Trophoblast cell (in vitro differentiated cells and primary cell): ENCODE measurements at regions not wholly inside any gene's neighbourhood (a gene's known extent, or its start where the extent isn't known, plus 50 kb on each side); places are given as distances from the start of the nearest gene placed in this dataset.

Experiments used
- DNase-seq, 2 donors: peaks; one replicate each; pipeline ENCODE4 v3.0.0-alpha.2; 2016
- H2AFZ ChIP-seq: 2 replicates; pipeline ENCODE4 v1.6.1; 2013; ENCODE audit warnings: low read length, moderate library complexity, mild to moderate bottlenecking; ENCODE audit not compliant: insufficient read depth, poor library complexity
- H2AK5ac ChIP-seq: 2 replicates; pipeline ENCODE4 v1.6.1; 2013; ENCODE audit warnings: mild to moderate bottlenecking, low read length
- H2BK120ac ChIP-seq: 2 replicates; pipeline ENCODE4 v1.6.1; 2013; ENCODE audit warnings: low read length, mild to moderate bottlenecking, moderate library complexity; ENCODE audit not compliant: insufficient read depth, poor library complexity
- H2BK12ac ChIP-seq: 2 replicates; pipeline ENCODE4 v1.6.1; 2013; ENCODE audit warnings: mild to moderate bottlenecking, low read length, moderate library complexity
- H2BK5ac ChIP-seq: 2 replicates; pipeline ENCODE4 v1.6.1; 2013; ENCODE audit warnings: low read length, low read depth, moderate library complexity, mild to moderate bottlenecking; ENCODE audit not compliant: poor library complexity
- H3K14ac ChIP-seq: 2 replicates; pipeline ENCODE4 v1.6.1; 2013; ENCODE audit warnings: mild to moderate bottlenecking, low read length
- H3K18ac ChIP-seq: 2 replicates; pipeline ENCODE4 v1.6.1; 2013; ENCODE audit warnings: mild to moderate bottlenecking, low read length
- H3K23ac ChIP-seq: 2 replicates; pipeline ENCODE4 v1.6.1; 2013; ENCODE audit warnings: low read length
- H3K27ac ChIP-seq: 2 replicates; pipeline ENCODE4 v1.5.1; 2013; ENCODE audit warnings: low read depth, mild to moderate bottlenecking, inconsistent platforms, low read length, moderate library complexity
- H3K27me3 ChIP-seq: 2 replicates; pipeline ENCODE4 v1.6.1; 2013; ENCODE audit warnings: inconsistent platforms, mild to moderate bottlenecking, low read length, moderate library complexity; ENCODE audit not compliant: insufficient read depth
- H3K36me3 ChIP-seq, 2 experiments: 1 replicate in 1 of 2; 2 replicates in 1 of 2; pipeline ENCODE4 v1.6.1; 2013; ENCODE audit warnings: low read length in 2 of 2, mild to moderate bottlenecking in 2 of 2, moderate library complexity in 1 of 2; ENCODE audit not compliant: insufficient read depth in 2 of 2, control insufficient read depth in 1 of 2
- H3K4ac ChIP-seq: 2 replicates; pipeline ENCODE4 v1.6.1; 2013; ENCODE audit warnings: low read depth, mild to moderate bottlenecking, low read length, moderate library complexity
- H3K4me1 ChIP-seq, 2 experiments: 1 replicate in 1 of 2; 2 replicates in 1 of 2; pipeline ENCODE4 v1.6.1; 2013; ENCODE audit warnings: low read length in 2 of 2, mild to moderate bottlenecking in 2 of 2, moderate library complexity in 1 of 2; ENCODE audit not compliant: insufficient read depth in 2 of 2, control insufficient read depth in 1 of 2
- H3K4me2 ChIP-seq: 2 replicates; pipeline ENCODE4 v1.6.1; 2013; ENCODE audit warnings: inconsistent platforms, mild to moderate bottlenecking, low read length, moderate library complexity
- H3K4me3 ChIP-seq: 2 replicates; pipeline ENCODE4 v1.5.1; 2013; ENCODE audit warnings: mild to moderate bottlenecking, low read depth, low read length, inconsistent platforms
- H3K79me1 ChIP-seq: one replicate; pipeline ENCODE4 v1.6.1; 2013; ENCODE audit warnings: low read length
- H3K79me2 ChIP-seq: 2 replicates; pipeline ENCODE4 v1.6.1; 2013; ENCODE audit warnings: low read length, mild to moderate bottlenecking; ENCODE audit not compliant: control insufficient read depth, insufficient read depth, poor library complexity
- H3K9ac ChIP-seq: 2 replicates; pipeline ENCODE4 v1.6.1; 2013; ENCODE audit warnings: mild to moderate bottlenecking, low read length
- H3K9me3 ChIP-seq: 2 replicates; pipeline ENCODE4 v1.6.1; 2013; ENCODE audit warnings: low read depth, mild to moderate bottlenecking, control low read depth, inconsistent platforms, low read length; ENCODE audit not compliant: insufficient read depth
- H4K12ac ChIP-seq: 2 replicates; pipeline ENCODE4 v1.6.1; 2013; ENCODE audit warnings: low read depth, mild to moderate bottlenecking, low read length, moderate library complexity
- H4K8ac ChIP-seq: 2 replicates; pipeline ENCODE4 v1.6.1; 2013; ENCODE audit warnings: low read depth, mild to moderate bottlenecking, low read length, moderate library complexity
- H4K91ac ChIP-seq: one replicate; pipeline ENCODE4 v1.6.1; 2013; ENCODE audit warnings: low read depth, mild to moderate bottlenecking, low read length, moderate library complexity
- WGBS: extraction: QIAGEN DNeasy Blood & Tissue Kit; methylation state at CpG from one replicate; pipeline ENCODE4 v1.1.7; 2013; ENCODE audit warnings: missing lambda C conversion rate; ENCODE audit not compliant: insufficient read length, insufficient coverage; ENCODE audit errors: extremely low coverage; 5-methylcytosine and 5-hydroxymethylcytosine counted together

- Histone ChIP-seq H3K23ac (no peak overlapping the region), H2BK5ac (no peak overlapping the region), H3K4me1 (peaks cover 0 to 3% of the 10 kb centered on the region in 2 experiments), H3K79me1 (no peaks in the 10 kb centered on the region), H2BK120ac (no peak overlapping the region), H3K9me3 (no peaks in the 10 kb centered on the region), H3K36me3 (no peaks in the 10 kb centered on the region), H2AFZ (no peak overlapping the region), H3K4ac (no peak overlapping the region), H4K91ac (no peak overlapping the region), H2AK5ac (no peak overlapping the region), H3K4me3 (peak overlapping the region; percentile 0), H4K12ac (no peak overlapping the region), H3K79me2 (no peaks in the 10 kb centered on the region), H3K4me2 (no peak overlapping the region), H4K8ac (no peak overlapping the region), H3K9ac (no peak overlapping the region), H2BK12ac (no peak overlapping the region), H3K27ac (no peak overlapping the region), H3K14ac (no peak overlapping the region), H3K27me3 (no peaks in the 10 kb centered on the region), H3K18ac (no peak overlapping the region)
- WGBS, result no CpG with 5 or more reads among the region's 5 CpGs
- DNase-seq, result peak; percentile 2 to 4
Measured at GRCh38 chr6:72522735-72523141, 99.1 kb upstream of the KCNQ5 start.

- no peak overlapping the region for H4K8ac ChIP-seq
- H3K9me3 ChIP-seq, result no peaks in the 10 kb centered on the region
- no peaks in the 10 kb centered on the region for H3K79me2 ChIP-seq
- no peaks in the 10 kb centered on the region for H3K27me3 ChIP-seq
- H3K4me2 ChIP-seq, result no peak overlapping the region
- H3K36me3 ChIP-seq, result no peaks in the 10 kb centered on the region
- no peak overlapping the region for H3K18ac ChIP-seq
- H2AK5ac ChIP-seq, result no peak overlapping the region
- no peak overlapping the region for H4K12ac ChIP-seq
- no peak overlapping the region for H2BK5ac ChIP-seq
- H4K91ac ChIP-seq, result no peak overlapping the region
- no peak overlapping the region for H3K27ac ChIP-seq
- no peak for DNase-seq
- peaks cover 0 to 3% of the 10 kb centered on the region in 2 experiments for H3K4me1 ChIP-seq
- no peak overlapping the region for H2BK120ac ChIP-seq
- H3K9ac ChIP-seq, result no peak overlapping the region
- no peaks in the 10 kb centered on the region for H3K79me1 ChIP-seq
- no peak overlapping the region for H2AFZ ChIP-seq
- no peak overlapping the region for H3K4ac ChIP-seq
- H3K4me3 ChIP-seq, result no peak overlapping the region
- H3K14ac ChIP-seq, result no peak overlapping the region
- no peak overlapping the region for H3K23ac ChIP-seq
- H2BK12ac ChIP-seq, result no peak overlapping the region
- no CpG with 5 or more reads among the region's 6 CpGs for WGBS
Measured at GRCh38 chr6:72524011-72524645, 97.7 kb upstream of the KCNQ5 start.

GRCh38 chr6:72525821-72526510 lies 95.9 kb upstream of the KCNQ5 start:
- no peaks in the 10 kb centered on the region for H3K9me3 ChIP-seq
- H3K18ac ChIP-seq, result no peak overlapping the region
- H2AFZ ChIP-seq, result no peak overlapping the region
- no peak overlapping the region for H2BK5ac ChIP-seq
- H3K23ac ChIP-seq, result no peak overlapping the region
- no peak for DNase-seq
- no peak overlapping the region for H2AK5ac ChIP-seq
- H4K8ac ChIP-seq, result no peak overlapping the region
- H3K9ac ChIP-seq, result no peak overlapping the region
- H3K27me3 ChIP-seq, result no peaks in the 10 kb centered on the region
- H2BK12ac ChIP-seq, result no peak overlapping the region
- H2BK120ac ChIP-seq, result no peak overlapping the region
- no peak overlapping the region for H3K14ac ChIP-seq
- no peaks in the 10 kb centered on the region for H3K36me3 ChIP-seq
- H3K4ac ChIP-seq, result no peak overlapping the region
- peaks cover 0 to 3% of the 10 kb centered on the region in 2 experiments for H3K4me1 ChIP-seq
- H3K79me2 ChIP-seq, result no peaks in the 10 kb centered on the region
- no peak overlapping the region for H4K91ac ChIP-seq
- H4K12ac ChIP-seq, result no peak overlapping the region
- WGBS, result no CpG with 5 or more reads among the region's 1 CpG
- no peaks in the 10 kb centered on the region for H3K79me1 ChIP-seq
- H3K4me2 ChIP-seq, result no peak overlapping the region
- no peak overlapping the region for H3K27ac ChIP-seq
- H3K4me3 ChIP-seq, result no peak overlapping the region

- Histone ChIP-seq H3K27me3 (no peaks in the 10 kb centered on the region), H3K9me3 (no peaks in the 10 kb centered on the region), H3K9ac (no peak overlapping the region), H3K27ac (no peak overlapping the region), H2AK5ac (no peak overlapping the region), H2BK12ac (no peak overlapping the region), H3K23ac (no peak overlapping the region), H4K12ac (no peak overlapping the region), H3K18ac (no peak overlapping the region), H2BK120ac (no peak overlapping the region), H3K4me3 (no peak overlapping the region), H4K8ac (no peak overlapping the region), H3K14ac (no peak overlapping the region), H3K36me3 (no peaks in the 10 kb centered on the region), H2AFZ (no peak overlapping the region), H3K79me1 (no peaks in the 10 kb centered on the region), H3K4me1 (no peaks in the 10 kb centered on the region), H3K4ac (no peak overlapping the region), H2BK5ac (no peak overlapping the region), H3K79me2 (no peaks in the 10 kb centered on the region), H3K4me2 (no peak overlapping the region), H4K91ac (no peak overlapping the region)
- no peak for DNase-seq
- no CpG with 5 or more reads among the region's 2 CpGs for WGBS
Measured at GRCh38 chr6:72530152-72530551, 91.7 kb upstream of the KCNQ5 start.
